GM10266 (cell line): ENCODE measurements at regions not wholly inside any gene's neighbourhood (a gene's known extent, or its start where the extent isn't known, plus 50 kb on each side); places are given as distances from the start of the nearest gene placed in this dataset.

Experiments
- DNase-seq: peaks from one replicate; pipeline ENCODE4 v3.0.0; 2012; ENCODE audit errors: extremely low spot score
- TF ChIP-seq, protein P1 (sequence below): IDR thresholded peaks from 2 replicates; pipeline ENCODE4 v1.5.1; 2012; ENCODE audit warnings: mild to moderate bottlenecking, low read depth; ENCODE audit not compliant: control insufficient read depth, insufficient read depth; ENCODE audit errors: missing control alignments

DNA sequence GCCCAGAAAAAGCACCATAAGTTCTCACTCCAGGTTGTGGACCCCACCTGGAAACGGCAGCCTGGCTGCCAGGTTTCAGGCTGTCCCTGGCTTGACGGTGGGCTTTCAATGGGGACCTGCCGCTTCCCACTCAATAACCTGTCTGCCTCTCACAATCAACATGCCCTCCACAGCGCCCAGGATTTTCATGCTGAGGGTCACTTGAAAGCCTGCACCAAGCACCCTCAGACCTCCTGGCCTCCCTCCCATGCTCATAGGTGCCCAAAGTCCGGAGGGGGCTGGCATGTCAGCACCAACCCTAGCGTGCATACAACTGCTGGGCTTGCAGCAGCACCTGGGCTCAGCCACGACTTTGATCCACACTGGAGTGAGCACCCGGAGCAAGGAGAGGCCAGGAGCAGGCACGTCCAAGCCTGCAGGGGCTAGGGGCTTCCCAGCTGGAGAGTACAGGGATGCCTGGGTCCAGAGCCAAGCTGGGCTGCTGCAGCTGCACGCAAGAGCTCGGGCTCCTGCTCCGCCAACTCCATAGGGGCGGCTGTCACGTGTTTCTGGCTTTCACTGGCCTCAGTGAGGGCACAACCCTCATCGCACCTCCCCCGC lies 1214.3 kb upstream of the RAG2 start:
- TF ChIP-seq, protein P1, sequence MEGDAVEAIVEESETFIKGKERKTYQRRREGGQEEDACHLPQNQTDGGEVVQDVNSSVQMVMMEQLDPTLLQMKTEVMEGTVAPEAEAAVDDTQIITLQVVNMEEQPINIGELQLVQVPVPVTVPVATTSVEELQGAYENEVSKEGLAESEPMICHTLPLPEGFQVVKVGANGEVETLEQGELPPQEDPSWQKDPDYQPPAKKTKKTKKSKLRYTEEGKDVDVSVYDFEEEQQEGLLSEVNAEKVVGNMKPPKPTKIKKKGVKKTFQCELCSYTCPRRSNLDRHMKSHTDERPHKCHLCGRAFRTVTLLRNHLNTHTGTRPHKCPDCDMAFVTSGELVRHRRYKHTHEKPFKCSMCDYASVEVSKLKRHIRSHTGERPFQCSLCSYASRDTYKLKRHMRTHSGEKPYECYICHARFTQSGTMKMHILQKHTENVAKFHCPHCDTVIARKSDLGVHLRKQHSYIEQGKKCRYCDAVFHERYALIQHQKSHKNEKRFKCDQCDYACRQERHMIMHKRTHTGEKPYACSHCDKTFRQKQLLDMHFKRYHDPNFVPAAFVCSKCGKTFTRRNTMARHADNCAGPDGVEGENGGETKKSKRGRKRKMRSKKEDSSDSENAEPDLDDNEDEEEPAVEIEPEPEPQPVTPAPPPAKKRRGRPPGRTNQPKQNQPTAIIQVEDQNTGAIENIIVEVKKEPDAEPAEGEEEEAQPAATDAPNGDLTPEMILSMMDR = no peak
- no peak for DNase-seq

DNA sequence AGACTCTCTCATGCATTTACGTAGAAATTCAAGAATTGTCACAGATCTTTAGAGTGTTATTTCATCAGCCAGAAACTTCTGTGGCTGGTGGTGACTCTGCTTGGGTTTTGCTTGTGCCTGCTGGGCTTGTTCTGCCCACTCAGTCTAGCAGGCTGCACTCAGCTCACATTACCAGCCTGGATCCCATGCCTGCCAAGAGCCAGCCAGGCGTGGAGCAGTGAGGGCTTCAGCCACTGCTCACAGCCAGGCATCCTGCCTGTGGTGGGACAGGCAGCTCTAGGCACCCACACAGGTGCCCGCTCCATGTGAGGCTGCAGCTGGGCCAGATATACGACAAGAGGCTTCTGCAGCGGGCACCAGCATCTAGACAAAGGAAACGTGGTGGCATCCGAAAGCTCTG lies 1213.3 kb upstream of the RAG2 start:
- TF ChIP-seq, protein P1 = no peak
- DNase-seq = no peak

DNA sequence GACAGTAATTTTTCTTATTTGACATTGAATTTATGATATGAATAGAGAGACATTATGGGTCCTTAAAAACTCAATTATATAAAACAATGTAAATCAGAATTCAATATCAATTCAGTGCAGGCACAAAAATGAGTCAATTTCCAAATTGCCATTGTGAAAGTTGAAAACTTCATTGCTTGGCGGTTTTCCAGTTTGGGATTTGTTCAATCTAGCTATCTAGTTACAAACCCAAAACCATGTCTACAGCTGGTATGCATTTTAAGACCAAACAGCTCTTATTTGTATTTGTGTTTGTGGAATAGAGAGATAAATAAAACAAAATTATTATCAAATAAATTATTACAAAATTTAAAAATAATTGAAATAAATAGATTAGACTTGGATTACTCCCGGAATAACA lies 1206.6 kb upstream of the RAG2 start:
- no peak for DNase-seq

DNA sequence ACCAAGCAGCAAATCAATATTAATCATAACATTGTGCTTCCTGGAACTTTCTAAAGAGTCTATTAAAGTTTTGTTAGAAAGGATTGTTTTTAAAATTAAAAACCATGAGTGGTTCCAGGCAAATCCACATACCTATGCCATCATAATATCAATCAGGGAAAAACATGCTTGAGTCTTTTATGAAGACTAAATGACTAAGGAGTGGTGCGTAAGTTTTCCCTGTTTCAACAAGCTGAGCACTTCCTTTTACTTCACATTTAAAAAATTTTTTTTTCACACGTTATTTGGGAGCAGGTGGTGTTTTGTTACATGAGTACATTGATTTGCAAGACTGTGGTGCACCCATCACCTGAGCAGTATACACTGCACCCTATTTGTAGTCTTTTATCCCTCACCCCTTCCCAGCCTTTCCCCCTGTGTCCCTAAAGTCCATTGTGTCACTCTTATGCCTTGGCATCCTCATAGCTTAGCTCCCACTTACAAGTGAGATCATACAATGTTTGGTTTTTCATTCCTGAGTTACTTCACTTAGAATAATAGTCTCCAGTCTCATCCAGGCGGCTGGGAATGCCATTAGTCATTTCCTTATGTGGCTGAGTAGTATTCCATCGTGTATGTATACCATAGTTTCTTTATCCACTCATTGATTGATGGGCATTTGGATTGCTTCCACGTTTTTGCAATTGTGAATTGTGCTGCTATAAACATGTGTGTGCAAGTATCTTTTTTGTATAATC lies 1190.3 kb upstream of the RAG2 start:
- TF ChIP-seq, protein P1 = no peak
- no peak for DNase-seq

More for the DNA sequence above, 1206.6 kb upstream of the RAG2 start:
- TF ChIP-seq, protein P1 = no peak

DNA sequence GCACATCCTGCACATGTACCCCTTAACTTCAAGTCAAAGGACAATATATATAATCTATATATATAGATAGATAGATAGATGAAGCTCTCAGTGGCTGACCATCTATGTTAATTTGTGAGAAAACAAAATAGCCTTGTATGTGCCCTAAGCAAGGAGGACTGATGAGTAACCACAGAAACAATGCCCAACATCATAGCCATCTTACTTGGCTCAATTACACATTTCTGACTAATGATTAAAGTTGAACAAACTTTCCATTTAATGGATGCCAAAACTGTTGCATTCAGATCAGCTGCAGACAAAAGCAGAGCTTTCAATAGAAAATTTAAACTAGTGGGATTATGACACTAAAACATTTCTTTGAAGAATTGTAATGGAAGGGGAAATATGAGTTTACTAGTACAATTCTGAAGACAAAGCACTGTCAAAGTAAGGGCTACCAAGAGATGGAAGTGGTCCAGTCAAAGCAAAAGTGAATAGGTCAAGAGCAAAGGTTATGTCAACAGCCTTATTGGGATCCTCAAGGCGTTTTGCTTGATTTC lies 1188.2 kb upstream of the RAG2 start:
- DNase-seq = no peak
- TF ChIP-seq, protein P1 = no peak

DNA sequence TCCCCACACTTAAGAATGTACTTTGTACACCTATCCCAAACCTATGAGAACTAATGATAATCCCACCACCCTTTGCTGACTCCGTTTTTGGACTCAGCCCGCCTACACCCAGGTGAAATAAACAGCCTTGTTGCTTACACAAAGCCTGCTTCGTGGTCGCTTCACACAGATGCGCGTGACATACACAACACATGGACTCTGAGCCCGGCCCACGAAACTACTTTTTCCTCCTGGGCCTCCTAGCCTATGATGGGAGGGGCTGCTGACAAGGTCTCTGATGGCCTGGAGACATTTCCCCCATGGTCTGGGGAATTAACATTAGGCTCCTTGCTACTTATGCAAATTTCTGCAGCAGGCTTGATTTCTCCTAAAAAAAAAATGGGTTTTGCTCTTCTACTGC lies 1176.4 kb upstream of the RAG2 start:
- TF ChIP-seq, protein P1 = no peak
- no peak for DNase-seq

DNA sequence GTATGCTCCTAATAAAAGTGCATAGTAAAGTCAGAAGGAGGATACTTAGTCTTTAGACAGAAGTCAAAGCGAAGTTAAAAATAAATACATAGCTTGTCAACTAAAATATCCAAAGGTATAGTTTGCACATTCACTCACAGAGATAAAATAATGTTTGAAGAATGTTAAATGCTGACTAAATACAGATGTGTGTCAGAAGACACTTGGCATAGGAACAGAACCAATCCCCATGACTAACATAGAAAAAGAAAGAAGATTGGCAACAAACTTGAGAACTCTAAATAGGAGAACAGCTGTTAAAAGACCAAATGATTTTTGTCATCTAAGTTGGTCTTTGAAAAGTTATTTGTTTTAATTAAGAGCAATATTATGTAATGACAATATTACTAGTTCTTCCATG lies 1172.1 kb upstream of the RAG2 start:
- TF ChIP-seq, protein P1 = no peak
- DNase-seq = no peak
